ENCODE measurements at regions not wholly inside any gene's neighbourhood (a gene's known extent, or its start where the extent isn't known, plus 50 kb on each side); places are given as distances from the start of the nearest gene placed in this dataset.

DNA sequence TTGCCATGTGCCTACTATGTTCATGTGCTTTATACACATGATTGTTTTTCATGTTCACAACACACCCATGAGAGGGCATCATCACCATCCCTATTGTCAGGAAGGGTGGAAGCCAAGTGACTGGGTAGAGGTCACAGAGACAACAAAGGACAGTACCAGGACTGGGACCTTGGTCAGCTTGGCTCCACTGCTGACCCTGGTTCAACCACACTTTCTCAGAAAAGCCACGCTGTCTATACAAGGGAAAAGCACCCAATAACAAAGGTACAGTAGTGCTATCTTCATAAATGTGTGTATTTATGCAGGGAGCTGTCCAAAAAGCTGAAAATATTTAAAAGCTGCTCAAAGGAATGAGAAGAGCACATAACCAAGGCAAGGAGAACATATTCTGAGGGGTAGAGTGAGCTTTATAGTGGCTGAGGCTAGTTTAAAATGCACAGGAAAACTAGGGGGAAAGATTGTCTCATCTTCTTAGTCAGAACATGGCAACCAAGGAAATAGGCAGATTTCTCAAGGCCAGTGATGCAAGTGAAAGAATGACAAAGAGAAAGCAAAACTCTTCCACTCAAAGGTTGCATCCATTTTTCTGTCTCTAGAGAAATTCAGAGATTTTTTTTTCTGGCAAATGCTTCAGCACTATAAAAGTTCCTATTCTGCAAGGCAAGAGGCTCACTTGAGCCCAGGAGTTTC is 415.0 kb downstream of the FOXO1 start:
- peak; percentile 48 for DNase-seq (ENCODE audit: low read depth)

DNA sequence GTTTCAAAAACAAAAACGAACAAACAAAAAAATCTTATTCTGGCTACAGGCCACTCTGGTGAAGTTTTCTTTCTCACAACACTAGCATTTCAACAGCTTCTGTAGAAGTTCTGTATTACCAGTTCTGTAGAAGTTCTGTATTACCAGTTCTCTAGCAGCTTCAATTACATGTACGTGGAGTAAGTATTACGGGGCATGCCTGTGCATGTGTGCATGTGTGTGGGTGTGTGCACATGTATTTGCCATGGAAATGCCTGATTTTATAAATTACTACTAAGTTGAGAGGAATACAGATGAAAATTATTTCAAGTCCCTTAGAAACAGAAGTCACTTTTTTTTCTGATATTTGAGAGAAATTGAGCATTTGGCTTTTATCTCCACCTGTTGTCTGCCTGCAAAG is 414.2 kb downstream of the FOXO1 start:
- DNase-seq (ENCODE audit: low read depth): no peak

DNA sequence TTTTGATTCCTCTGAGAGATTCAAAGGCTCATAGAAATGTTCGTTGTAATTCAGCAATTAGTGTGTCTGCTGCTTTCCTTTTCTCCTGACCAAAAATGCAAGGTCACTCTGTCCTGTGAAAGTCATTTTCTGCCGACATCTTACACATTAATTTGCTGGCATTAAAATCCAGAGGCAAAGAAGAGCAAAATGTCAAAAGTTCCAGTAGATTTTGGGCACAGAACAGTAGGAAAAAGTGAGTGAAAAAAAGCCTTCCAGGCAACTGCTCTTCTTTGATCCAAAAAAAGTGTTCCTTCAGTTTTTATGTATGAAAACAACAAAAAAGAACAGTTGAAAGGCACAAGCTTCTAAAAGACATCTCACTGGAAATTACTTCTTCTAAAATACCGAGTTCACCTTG is 413.8 kb downstream of the FOXO1 start:
- DNase-seq (ENCODE audit: low read depth): no peak

DNA sequence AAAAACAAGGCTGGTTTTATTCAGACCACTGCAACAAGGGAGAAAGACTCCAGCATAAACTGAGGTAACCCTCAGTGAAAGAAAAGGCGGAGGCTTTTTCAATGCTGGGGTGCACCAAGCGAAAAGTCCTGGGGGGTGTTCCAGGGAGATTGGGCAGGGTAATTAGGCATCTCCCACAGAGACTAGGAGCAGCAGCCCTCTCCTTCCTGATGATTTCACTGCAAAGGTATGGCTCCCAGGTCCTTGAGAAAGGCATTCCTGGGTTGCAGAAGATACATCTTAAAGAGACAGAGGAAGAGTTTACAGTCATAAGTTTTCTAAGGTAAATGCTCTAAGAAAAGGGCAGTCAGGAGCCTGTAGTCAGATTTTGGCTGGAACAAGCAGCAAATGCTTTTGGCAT is 412.0 kb downstream of the FOXO1 start:
- peak; percentile 47 for DNase-seq (ENCODE audit: low read depth)

DNA sequence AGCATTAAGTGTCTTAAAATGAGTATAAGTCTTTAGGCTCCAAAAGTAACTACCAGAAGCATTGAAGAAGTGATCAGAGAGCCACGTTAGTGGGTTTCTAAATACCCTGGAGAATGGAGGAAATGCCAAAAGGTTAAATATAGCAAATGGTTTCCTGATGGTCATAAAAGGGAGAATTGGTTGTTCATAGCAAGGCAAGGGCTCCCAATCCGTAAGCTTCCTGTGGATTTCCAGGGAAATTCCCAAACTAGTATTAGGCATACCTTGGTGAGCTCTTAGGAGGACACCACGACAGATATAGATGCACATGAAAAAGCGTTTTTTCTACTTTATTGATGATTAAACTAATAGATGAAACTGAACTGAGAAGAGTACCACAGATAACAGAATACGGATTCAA is 410.9 kb downstream of the FOXO1 start:
- DNase-seq (ENCODE audit: low read depth): no peak

DNA sequence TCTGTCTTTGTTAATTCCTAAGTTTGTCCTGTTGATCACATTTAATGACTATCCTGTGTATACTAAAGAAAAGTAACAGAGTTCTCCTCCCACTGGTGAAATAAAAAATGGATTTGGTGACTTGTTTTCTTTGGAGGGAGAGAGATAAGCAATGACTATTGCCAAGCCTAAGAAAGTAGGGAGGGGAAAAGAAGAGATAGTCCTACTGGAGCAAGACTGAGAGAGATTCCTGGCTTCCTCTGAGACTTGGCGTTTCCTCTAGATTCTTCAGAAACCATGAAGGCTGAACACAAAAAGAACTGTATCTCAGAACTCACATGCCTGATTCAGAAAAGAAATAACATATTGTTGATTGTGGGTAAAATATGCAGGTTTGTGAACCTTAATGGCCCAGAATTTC is 406.5 kb downstream of the FOXO1 start:
- no peak for DNase-seq (ENCODE audit: low read depth)

DNA sequence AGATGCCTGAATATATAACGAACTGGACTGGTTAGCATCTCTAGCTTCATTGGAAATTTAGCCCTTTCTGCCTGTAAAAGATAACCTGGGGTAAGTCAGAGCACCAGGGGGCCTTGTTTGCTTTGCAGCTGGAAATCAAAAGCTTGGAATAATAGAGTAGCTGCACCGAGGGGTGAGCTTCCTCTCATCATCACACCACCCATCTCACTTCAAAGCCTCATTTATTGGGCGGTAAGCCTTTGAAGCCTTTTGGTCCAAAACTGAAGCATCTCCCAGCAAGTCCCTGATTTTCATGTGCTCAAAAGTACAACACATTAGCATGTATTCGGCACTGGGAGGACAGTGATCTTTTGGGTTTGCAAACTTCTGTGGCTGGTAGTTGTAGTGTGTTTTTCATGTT is 405.1 kb downstream of the FOXO1 start:
- no peak for DNase-seq (ENCODE audit: low read depth)

DNA sequence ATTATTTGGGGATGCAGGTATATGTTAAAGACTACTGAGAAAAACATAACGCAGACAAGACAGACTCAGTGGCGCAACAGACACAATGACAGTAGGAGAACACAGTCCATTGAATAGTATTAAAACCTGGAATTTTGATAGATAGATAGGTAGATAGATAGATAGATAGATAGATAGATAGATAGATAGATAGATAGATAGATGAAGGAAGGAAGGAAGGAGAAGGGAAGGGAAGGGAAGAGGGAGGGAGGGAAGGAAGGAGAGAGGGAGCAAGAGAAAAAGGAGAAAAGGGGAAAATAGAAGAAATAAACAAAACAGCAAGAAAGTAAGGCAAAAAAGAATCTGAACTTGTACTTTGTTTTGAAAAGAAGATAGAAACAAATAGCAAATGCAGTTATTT is 404.5 kb downstream of the FOXO1 start:
- no peak for DNase-seq (ENCODE audit: low read depth)

DNA sequence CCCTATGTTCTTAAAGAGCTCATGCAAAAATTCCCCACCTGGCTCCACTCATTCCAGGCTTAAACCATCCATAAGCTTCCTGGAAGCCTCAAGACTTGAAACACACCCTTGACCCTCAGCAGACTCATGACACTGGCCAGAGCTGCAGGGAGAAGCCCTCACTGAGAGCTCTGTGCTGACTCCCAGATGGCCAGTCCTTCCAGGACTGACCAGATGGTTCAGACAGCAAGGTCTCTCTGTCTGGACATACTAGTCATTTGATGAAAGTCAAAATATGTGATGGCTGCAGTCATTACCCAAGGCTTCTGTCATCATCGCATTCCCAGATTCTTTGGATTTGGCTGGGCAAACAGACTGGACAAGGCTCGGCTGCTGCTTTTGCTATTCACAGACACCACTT is 397.4 kb downstream of the FOXO1 start:
- no peak for DNase-seq (ENCODE audit: low read depth)

DNA sequence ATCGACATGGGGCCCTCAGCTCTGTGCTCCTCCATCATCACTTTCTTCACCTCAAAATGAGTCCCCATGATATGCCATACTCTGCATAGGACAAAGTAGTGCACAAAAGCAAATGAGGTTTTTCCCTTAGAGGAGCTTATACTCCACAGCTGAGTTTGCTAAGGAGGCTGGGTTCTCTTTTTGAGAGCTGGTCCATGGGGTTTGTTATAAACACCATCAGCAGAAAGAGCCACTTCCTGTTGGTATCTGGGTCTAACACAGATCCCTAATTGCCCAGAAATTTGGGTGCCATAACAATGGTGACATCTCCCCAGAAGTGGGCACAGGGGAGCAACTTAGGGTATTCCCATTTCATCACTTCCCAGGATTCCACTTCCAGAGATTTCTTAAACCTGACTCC is 395.7 kb downstream of the FOXO1 start:
- DNase-seq (ENCODE audit: low read depth): no peak

DNA sequence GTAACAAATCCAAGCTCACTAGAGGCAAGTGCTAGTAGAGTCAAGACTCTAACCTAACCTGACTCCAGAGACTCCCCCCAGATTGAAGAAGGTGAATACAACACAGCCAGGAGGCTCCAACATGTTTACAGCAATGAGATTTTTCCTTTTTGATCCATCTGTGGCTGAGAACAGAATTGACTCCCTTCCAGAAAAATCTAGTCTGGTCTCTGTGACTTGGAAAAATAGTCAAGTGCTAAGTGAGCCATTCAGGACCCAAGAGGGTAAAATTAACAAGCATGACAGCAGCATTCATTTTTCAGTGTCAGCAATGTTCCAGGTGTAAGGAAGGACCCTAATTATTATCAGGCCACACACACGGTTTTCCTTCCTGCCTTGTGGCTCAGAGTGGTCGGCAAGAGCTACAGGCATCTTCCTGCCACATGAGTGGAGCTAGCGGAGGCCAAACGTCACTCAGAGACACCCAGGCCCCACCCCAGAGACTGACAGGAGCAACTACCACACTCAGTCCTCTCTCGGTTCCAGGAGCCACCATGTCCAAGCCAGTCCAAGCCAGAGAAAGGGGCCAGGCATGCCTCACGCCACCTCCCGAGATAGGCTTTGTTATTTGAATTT is 395.1 kb downstream of the FOXO1 start:
- no peak for DNase-seq (ENCODE audit: low read depth)

DNA sequence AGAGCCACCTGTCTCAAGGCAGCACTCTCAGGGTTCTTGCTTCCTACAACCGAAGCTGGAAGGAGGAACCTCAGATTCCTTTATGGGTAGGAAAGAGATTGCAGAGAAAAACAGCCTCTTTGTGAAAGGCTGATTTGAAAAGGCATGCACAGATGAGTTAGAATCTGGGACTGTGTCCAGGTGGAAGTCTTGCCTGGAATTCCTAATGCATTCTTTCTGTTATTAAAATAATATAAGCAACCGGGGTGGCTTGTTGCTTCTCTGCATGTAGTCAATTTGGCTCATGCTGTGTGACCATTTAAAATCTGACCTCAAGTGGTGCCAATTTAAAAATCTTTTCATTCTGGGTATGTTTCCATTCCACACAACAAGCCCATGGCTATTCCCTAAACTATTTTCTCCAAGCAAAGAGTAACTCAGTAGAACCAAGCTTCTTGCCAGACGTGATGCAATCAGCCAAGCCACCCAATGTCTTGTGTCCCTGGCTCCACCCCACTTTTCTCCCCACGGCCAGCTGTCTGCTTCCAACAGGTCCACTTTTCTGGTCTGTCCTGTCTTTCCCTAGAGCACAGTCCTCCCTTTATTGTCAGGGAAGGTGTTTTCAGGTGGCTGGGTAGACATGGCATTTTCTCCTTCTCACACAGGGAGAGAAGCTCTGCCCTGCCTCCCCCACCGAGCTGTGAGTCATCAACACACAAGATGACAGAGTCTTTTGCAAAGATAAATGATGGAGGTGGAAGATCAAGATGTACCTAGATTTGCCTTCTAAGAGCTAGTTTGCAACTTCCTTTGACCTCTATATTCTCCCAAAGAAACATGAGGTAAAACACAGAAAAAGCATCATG is 394.3 kb downstream of the FOXO1 start:
- peak; percentile 71 for DNase-seq (ENCODE audit: low read depth)

DNA sequence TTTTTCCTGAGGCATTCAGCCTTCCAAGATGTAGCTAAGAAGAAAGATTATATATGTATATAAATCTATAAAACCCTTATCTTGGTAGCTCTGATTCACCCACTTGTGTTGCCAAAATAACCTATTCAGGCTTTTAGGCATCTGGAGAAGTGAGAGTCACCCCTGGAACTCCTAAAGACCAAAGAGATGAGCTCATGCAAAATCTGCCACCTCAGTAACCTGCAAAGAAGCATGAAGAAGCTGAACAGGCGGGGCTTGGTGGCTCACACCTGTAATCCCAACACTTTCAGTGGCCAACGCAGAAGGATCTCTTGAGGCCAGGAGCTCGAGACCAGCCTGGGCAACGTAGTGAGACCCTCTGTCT is 393.7 kb downstream of the FOXO1 start:
- no peak for DNase-seq (ENCODE audit: low read depth)

DNA sequence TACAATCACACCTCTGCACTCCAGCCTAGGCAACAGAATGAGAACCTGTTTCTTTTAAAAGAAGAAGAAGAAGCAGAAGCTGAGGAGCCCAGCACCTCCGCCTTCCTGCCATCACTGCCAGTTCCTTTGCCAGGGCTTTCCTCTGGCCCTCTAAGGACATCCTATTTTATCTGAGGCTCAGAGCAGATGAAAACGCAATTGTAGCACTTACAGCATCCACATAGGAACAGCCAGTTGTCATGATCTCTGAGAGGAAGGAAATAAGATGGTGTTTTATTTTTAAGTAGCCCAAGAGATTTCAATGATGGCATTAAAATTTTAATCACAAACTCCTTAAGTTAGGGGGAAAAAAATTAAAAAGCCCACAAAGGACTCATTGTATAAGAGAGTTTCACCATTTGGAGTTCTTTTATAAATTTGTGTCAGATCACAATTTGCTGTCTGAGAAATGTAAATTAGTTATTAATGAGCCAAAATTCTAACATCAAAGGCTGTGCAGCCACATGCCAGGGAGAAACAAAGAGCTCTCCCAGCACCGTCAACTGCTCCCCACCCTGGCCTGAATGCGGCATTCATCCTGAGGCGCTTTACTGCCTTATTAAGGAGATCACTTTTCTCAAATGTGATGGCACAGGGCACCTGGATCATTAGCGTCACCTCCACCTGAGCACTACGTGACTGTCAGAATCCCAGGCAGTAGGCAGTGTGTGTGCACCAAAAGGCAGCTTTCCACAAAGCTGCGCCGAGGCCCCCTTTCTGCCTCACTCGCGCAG is 393.0 kb downstream of the FOXO1 start:
- no peak for DNase-seq (ENCODE audit: low read depth)

DNA sequence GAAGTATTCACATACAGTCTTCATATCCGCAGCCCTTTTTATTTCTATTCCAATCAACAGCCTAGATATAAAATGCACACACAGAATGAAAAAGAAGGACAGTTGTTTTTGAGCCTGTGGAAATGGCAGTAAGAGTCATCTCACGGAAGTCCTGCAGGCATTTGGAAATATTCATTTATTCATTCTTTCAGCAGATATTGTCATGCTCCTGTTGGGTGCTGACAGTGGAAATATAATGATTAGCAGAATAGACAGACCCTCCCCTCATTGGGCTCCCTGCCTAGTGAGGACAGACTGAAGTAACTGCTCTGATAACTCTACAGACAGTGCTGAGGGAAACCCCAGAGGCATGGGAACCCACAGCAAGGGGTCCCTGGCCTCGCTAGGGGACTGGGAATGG is 392.3 kb downstream of the FOXO1 start:
- no peak for DNase-seq (ENCODE audit: low read depth)

DNA sequence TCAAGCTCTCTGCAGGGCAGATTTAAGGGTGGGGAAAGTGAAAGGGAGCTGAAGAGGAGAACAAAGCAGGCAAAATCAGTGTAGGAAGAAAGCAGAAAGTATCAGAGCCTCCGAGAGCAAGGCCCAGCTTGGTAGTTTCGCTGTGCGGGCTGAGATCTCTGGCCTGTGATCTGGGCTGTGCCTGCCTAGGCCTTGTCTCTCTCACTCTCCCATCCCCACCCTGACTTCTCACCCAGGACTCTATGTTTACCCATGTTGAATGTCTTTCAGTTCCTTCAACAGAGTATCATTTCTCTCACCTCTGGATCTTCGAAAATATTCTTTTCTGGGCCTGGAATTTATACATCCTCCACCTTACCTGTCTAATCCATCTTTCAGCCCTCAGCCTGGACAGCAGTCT is 391.3 kb downstream of the FOXO1 start:
- DNase-seq (ENCODE audit: low read depth): no peak

DNA sequence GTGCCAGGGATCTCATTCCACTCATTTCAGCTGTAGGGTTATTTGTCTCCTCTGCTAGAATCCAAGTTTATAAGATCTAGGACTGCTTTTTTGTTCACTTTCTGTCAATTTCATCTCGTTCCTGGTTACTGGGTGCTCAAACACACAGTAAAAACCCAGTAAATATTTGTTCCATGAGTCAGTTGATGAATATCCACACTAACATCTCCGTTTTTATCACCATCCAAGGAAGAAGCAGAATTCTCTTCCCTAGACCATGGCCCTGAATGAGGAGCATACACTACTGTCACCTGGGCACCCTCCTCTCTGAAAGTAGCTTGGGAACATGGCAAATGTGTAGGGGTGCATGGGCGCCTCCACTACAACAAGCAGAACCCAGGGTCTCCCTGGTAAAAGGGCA is 390.8 kb downstream of the FOXO1 start:
- peak; percentile 35 for DNase-seq (ENCODE audit: low read depth)

DNA sequence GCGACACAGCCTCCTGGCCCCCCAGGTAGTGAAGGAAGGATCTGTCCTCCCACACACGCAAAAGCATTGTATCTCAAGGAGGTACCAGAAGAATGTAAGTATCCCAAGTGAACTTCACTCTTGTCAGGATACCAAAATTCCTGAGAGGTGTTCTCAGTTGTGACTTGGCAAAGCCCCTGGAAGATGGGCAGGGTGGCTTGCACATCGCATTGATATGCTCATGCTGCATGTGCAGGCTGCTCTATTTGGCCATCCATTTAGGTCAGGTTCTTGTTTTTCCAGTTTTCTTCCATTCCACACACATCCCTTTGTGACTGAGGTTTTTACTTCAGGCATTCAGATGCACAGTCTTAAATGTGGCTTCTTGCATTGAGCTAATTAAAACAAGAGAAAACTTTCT is 382.8 kb downstream of the FOXO1 start:
- DNase-seq (ENCODE audit: low read depth): peak; percentile 9

DNA sequence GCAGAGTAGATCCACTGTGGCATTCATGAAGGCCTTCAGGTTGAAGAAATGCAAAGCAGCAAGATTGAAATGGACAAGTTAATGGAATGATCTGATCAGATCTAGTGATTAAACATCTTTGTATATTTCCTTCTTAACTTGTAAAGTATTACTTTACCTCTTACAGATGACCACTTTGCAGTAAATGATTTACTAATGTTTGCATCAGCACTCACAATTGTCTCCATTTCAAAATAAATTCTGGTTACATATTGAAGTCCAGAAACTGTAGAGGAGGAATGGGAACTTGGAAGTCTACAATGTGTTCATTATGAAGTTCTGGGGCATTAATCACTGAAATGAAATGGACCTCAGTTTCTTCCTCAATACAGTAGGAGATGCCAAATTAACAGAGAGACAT is 380.8 kb downstream of the FOXO1 start:
- DNase-seq (ENCODE audit: low read depth): peak; percentile 56

DNA sequence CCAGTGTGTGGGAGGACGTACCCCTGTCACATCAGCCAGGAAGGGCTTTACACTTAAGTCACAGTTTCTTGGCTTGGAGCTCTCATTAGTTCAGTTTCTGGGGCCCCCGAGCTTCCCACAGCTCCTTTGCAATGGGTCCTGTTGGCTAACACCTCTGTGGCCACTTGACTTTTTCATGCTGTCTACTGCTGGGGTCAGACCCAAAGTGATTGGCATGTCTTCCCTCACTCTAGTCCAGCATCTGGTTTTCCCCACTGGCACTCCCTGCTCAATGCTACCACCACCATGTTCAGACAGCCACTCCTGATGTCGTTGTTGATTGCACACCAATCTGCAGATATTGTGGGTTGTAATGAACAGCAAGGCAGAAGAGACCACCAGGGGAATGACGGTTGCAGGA is 379.0 kb downstream of the FOXO1 start:
- no peak for DNase-seq (ENCODE audit: low read depth)

DNA sequence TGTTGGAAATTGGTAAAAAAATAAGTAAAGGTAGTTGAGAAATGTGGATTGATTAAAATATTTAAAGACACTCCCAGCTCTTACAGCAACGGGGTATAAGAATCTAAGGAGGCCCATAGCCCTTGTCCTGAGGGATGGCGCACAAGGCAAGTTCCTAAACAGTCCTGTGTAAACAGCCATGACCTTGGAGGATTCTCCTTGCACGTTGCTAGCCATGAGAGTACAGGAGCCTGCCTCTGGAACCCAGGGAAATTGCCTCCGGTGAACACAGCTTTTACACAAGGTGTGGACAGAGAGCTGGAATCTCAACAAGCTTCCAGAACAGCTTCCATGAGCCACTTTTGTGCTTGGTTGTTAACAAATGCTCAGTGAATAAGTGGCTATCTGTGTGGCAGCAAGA is 378.2 kb downstream of the FOXO1 start:
- DNase-seq (ENCODE audit: low read depth): no peak

DNA sequence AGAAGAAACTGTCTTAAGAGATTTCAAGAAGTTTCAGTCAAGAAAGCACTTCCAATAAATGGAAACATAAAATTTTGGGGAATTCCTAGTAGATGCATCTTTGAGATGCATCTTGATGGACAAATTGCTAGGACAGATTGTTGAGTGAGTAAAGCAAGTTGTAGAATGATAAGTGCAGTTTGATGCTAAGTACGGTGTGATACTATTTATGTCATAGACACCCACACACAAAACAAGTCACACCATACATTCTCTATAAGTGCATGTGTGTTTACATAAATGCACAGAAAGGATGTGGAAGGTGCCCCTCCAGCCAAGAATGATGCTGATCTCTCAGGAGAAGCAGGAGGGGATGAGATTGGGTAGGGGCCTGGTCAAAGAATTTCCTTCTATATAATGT is 375.7 kb downstream of the FOXO1 start:
- no peak for DNase-seq (ENCODE audit: low read depth)

Measured in renal cortical epithelial cell (primary cell).